ENCODE measurements at regions not wholly inside any gene's neighbourhood (a gene's known extent, or its start where the extent isn't known, plus 50 kb on each side); places are given as distances from the start of the nearest gene placed in this dataset.

GRCh38 chr3:103699228-103699627 is 1264.4 kb downstream of the ZPLD1 start:
- TF ChIP-seq, protein P1, sequence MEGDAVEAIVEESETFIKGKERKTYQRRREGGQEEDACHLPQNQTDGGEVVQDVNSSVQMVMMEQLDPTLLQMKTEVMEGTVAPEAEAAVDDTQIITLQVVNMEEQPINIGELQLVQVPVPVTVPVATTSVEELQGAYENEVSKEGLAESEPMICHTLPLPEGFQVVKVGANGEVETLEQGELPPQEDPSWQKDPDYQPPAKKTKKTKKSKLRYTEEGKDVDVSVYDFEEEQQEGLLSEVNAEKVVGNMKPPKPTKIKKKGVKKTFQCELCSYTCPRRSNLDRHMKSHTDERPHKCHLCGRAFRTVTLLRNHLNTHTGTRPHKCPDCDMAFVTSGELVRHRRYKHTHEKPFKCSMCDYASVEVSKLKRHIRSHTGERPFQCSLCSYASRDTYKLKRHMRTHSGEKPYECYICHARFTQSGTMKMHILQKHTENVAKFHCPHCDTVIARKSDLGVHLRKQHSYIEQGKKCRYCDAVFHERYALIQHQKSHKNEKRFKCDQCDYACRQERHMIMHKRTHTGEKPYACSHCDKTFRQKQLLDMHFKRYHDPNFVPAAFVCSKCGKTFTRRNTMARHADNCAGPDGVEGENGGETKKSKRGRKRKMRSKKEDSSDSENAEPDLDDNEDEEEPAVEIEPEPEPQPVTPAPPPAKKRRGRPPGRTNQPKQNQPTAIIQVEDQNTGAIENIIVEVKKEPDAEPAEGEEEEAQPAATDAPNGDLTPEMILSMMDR (IDR thresholded peaks at IDR 0.05) = no peak
- no peak for TF ChIP-seq POLR2AphosphoS5 (IDR thresholded peaks at IDR 0.05; ENCODE audit: low read depth, low read length)
